GM18861 (cell line): ENCODE measurements at regions not wholly inside any gene's neighbourhood (a gene's known extent, or its start where the extent isn't known, plus 50 kb on each side); places are given as distances from the start of the nearest gene placed in this dataset.

Source experiments
- ATAC-seq: cut with Tn5 transposase; IDR thresholded peaks from one replicate; pipeline ENCODE4 v1.9.1; 2021; ENCODE audit not compliant: unreplicated experiment

DNA sequence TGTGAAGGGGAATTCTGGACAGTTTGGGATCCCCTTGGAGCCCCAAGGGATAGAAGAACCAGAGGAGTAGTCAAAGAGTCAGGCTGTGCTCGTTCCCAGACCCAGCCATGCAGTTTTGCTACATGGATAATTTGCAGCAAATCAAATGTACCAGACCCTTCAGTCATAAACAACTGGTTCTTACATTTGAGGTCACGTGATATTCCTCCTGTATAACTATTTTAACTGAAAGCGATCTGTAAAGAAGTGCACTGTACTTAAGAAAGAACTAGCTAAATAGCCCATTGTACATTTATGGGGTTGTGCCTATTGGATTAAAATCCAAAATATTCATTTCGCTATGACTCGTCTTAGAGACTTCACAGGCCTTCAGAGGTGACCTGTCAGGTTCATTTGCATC, 550.2 kb upstream of the TENM3 start:
- no peak for ATAC-seq

- ATAC-seq, result no peak
These were observed 549.7 kb upstream of the TENM3 start for GRCh38 chr4:181693517-181693916.

GRCh38 chr4:181698221-181698620, 545.0 kb upstream of the TENM3 start:
- no peak for ATAC-seq

DNA sequence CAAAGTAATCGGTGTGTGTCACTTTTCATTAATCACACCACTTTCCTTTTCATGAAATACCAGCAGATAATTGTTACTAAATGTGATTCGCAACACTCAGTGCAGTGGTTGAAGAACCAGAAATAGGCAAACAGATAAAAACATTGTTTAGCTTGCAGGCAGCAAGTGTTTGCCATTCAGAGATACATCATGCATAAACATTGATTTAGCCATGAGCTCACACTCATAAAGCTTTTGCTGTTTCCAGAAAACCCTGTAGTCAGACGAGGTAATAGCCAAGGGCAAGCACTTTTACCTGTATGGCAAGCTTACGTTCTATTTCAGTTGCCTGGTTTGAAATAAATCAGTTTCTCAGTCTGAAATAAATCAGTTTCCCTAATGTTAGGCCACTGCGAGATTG, 542.0 kb upstream of the TENM3 start:
- ATAC-seq, result no peak

DNA sequence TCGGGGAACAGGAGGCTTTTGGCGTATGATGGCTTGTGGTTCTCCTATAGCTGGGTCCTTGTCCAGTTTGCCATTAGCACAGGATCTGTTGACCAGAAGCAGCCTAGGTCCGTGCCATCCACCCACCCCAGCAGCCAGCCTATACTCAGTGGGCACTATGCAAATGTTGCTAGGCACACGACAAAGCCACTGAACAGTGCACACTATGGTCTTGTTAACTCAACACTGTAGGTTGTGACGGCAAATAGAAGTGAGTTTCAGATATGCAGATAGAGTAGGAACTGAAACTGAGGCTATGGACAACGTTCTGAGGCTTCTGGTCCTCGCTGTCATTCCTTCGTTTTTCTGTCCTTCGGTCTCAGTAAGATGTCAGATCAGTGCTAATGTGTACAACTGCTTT, 541.3 kb upstream of the TENM3 start:
- no peak for ATAC-seq

GRCh38 chr4:181702864-181703495, 540.2 kb upstream of the TENM3 start:
- no peak for ATAC-seq

DNA sequence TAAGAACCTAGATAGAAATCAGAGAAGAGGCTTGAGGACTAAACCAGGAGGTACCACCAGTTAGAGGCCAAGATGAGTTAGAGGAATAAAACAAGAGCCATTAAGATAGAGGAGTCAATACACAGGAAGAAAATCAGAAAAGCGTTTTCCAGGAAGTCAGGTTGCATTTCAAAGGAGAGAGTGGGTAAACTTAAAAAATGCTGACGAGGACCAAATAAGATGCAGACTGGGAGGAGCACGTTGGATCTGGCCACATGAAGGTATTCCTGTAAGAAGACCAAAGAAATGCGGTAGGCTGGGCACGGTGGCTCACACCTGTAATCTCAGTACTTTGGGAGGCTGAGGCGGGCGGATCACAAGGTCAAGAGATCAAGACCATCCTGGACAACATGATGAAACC, 533.1 kb upstream of the TENM3 start:
- no peak for ATAC-seq

- no peak for ATAC-seq
These were observed 531.8 kb upstream of the TENM3 start for GRCh38 chr4:181711387-181711786.

- ATAC-seq, result no peak
These were observed 514.8 kb upstream of the TENM3 start for GRCh38 chr4:181728305-181728966.

GRCh38 chr4:181731900-181732299, 511.3 kb upstream of the TENM3 start:
- ATAC-seq, result no peak

GRCh38 chr4:181737744-181738143, 505.5 kb upstream of the TENM3 start:
- ATAC-seq, result no peak

DNA sequence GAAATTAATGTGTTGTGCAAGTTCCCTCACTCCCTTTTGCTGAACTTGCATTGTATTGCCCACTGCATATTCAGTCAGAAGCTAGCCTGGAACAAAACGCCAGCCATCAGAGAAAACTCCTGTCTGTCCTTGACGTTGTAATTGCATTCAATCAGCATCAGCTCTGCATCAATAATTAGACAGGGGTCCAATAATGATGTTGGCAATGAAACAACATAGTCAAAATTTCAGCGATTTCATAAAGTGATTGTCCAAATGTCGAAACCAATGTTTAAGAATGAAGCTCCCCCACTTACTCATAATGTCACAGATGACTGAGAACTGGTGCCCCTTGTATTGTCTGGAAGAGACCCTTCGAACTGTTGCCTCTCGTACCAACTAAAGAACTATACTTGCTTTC, 504.2 kb upstream of the TENM3 start:
- no peak for ATAC-seq

- ATAC-seq, result no peak
These were observed 501.7 kb upstream of the TENM3 start for GRCh38 chr4:181741513-181741912.

GRCh38 chr4:181745933-181746625, 497.1 kb upstream of the TENM3 start:
- no peak for ATAC-seq

- ATAC-seq, result no peak
These were observed 494.6 kb upstream of the TENM3 start for GRCh38 chr4:181748581-181748980.

DNA sequence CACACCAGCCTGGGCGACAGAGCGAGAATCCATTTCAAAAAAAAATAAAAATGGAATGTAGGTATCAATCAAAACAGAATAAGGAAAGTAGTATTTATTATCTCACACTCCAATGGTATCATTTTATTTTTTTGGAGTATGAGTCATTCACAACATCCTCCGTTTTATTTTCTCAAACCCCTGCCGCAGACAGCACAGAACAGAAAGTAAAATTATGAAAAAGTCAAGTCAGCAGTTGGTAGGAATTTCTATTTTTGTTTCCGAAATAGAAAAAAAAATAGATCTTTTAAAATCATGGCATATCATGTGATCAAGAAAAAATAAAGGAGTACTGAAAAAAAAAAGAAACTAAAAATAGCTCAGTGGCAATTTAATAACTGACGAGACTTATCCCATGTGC, 490.7 kb upstream of the TENM3 start:
- ATAC-seq, result no peak

DNA sequence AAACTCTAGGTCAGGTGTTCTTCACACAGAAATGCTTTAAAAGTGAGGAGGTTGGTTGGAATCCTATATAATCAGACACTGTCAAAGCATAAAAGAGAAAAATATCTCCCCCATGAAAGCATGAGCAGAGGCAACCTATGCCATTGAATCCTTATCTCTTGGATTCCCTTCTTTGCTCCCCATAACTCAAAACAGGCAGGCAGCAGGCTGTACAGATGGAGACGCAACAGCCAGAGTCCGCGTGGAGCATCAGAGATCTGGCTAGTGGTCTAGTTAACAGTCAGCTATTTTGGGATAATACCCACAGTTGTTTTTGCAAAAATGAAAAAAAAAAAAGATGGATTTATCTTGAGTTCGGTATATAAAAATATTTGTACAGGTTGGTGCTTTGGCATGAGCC, 490.0 kb upstream of the TENM3 start:
- ATAC-seq, result no peak

GRCh38 chr4:181755846-181756245, 487.4 kb upstream of the TENM3 start:
- no peak for ATAC-seq

DNA sequence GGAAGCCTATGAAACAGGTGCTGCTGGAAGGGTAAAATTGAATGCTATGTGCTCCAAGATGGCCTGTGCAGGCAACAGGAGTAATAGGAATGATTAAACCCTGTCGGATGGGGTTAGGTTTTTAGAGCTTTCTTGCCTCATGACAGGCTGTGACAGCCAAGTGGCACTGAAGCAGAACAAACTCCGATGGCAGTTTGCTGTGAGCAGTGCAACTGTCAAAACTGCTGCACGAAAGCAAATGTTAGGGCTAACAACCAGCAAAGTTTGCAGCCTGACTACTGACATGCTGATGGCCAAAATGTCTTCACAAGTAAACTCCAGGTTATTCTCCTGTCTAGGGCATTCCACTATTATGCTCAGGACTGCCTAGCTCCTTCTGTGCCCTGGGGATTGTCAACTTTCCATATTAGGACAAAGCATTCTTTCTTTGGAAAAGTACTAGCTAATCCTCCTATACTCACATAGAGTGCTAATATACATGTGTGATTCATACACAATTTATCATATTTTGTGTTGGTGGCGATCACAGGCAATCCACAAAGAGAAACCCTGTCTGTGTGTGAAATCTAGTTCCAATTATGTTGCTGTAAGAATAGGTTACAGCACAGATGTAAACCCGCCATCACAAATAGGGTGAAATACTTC, 486.6 kb upstream of the TENM3 start:
- ATAC-seq, result no peak

- no peak for ATAC-seq
These were observed 486.1 kb upstream of the TENM3 start for GRCh38 chr4:181757098-181757497.

- no peak for ATAC-seq
These were observed 485.1 kb upstream of the TENM3 start for GRCh38 chr4:181757910-181758660.
